ENCODE measurements at regions not wholly inside any gene's neighbourhood (a gene's known extent, or its start where the extent isn't known, plus 50 kb on each side); places are given as distances from the start of the nearest gene placed in this dataset.
A peak's percentile ranks its signal among the peaks of the same experiment; 100 is the strongest.

- Histone ChIP-seq H3K36me3 (ENCODE audit: control insufficient read depth, insufficient read depth, low read length) (no peaks in the 10 kb centered on the region), H2BK5ac (ENCODE audit: low read length) (no peak overlapping the region), H3K27ac (ENCODE audit: low read depth, low read length) (no peak overlapping the region), H3K4me2 (ENCODE audit: low read length) (no peak overlapping the region), H3K23ac (ENCODE audit: low read length) (no peak overlapping the region), H3K27me3 (ENCODE audit: insufficient read depth, low read length, poor library complexity) (no peaks in the 10 kb centered on the region), H3K4me1 (ENCODE audit: control insufficient read depth, low read depth, low read length) (no peaks in the 10 kb centered on the region), H2AK5ac (ENCODE audit: low read length) (no peak overlapping the region), H3K79me2 (ENCODE audit: control insufficient read depth, insufficient read depth, low read length) (no peaks in the 10 kb centered on the region), H2BK120ac (ENCODE audit: low read depth, low read length) (no peak overlapping the region), H4K5ac (ENCODE audit: low read length) (no peak overlapping the region), H3K9ac (ENCODE audit: low read length) (no peak overlapping the region), H3K56ac (ENCODE audit: low read length) (no peak overlapping the region), H3K79me1 (ENCODE audit: low read length) (no peaks in the 10 kb centered on the region), H3K4me3 (ENCODE audit: low read length) (no peak overlapping the region), H3K4ac (ENCODE audit: low read depth, low read length) (no peak overlapping the region), H3K18ac (ENCODE audit: low read length) (no peak overlapping the region), H4K8ac (ENCODE audit: low read depth, low read length) (no peak overlapping the region), H2BK15ac (replicated peaks; ENCODE audit: low read depth) (no peak overlapping the region)
- no peak for DNase-seq
Measured at GRCh38 chr4:96166806-96167205, 326.9 kb downstream of the PDHA2 start.

GRCh38 chr4:96170198-96170597 lies 330.3 kb downstream of the PDHA2 start:
- WGBS (ENCODE audit: extremely low coverage, insufficient coverage, low lambda C conversion rate): no CpG with 5 or more reads among the region's 14 CpGs
- Histone ChIP-seq H3K27me3 (ENCODE audit: insufficient read depth, low read length, poor library complexity) (no peaks in the 10 kb centered on the region), H3K79me2 (ENCODE audit: control insufficient read depth, insufficient read depth, low read length) (no peaks in the 10 kb centered on the region)

GRCh38 chr4:96173756-96174155 lies 333.9 kb downstream of the PDHA2 start:
- Histone ChIP-seq H3K9ac (ENCODE audit: low read length) (no peak overlapping the region), H3K4me2 (ENCODE audit: low read length) (no peak overlapping the region), H2AK5ac (ENCODE audit: low read length) (no peak overlapping the region), H2BK5ac (ENCODE audit: low read length) (no peak overlapping the region), H4K5ac (ENCODE audit: low read length) (no peak overlapping the region), H3K79me2 (ENCODE audit: control insufficient read depth, insufficient read depth, low read length) (no peaks in the 10 kb centered on the region), H3K27me3 (ENCODE audit: insufficient read depth, low read length, poor library complexity) (no peaks in the 10 kb centered on the region), H3K36me3 (ENCODE audit: control insufficient read depth, insufficient read depth, low read length) (no peaks in the 10 kb centered on the region), H2BK120ac (ENCODE audit: low read depth, low read length) (no peak overlapping the region), H3K27ac (ENCODE audit: low read depth, low read length) (no peak overlapping the region), H3K23ac (ENCODE audit: low read length) (no peak overlapping the region), H3K56ac (ENCODE audit: low read length) (no peak overlapping the region), H2BK15ac (replicated peaks; ENCODE audit: low read depth) (no peak overlapping the region), H4K8ac (ENCODE audit: low read depth, low read length) (no peak overlapping the region), H3K4me1 (ENCODE audit: control insufficient read depth, low read depth, low read length) (no peaks in the 10 kb centered on the region), H3K18ac (ENCODE audit: low read length) (no peak overlapping the region), H3K79me1 (ENCODE audit: low read length) (no peaks in the 10 kb centered on the region), H3K4ac (ENCODE audit: low read depth, low read length) (no peak overlapping the region), H3K4me3 (ENCODE audit: low read length) (no peak overlapping the region)
- no CpG with 5 or more reads among the region's 3 CpGs for whole genome bisulfite sequencing (ENCODE audit: extremely low coverage, insufficient coverage, low lambda C conversion rate)
- no peak for DNase-seq

More at GRCh38 chr4:96170198-96170597, 330.3 kb downstream of the PDHA2 start:
- peak; percentile 19 for DNase-seq
- H3K4me3 ChIP-seq (ENCODE audit: low read length): no peak overlapping the region
- H4K5ac ChIP-seq (ENCODE audit: low read length): no peak overlapping the region
- no peak overlapping the region for H2BK5ac ChIP-seq (ENCODE audit: low read length)
- no peak overlapping the region for H3K23ac ChIP-seq (ENCODE audit: low read length)
- no peaks in the 10 kb centered on the region for H3K79me1 ChIP-seq (ENCODE audit: low read length)
- H2BK120ac ChIP-seq (ENCODE audit: low read depth, low read length): no peak overlapping the region
- H3K56ac ChIP-seq (ENCODE audit: low read length): no peak overlapping the region
- no peak overlapping the region for H3K9ac ChIP-seq (ENCODE audit: low read length)
- H4K8ac ChIP-seq (ENCODE audit: low read depth, low read length): no peak overlapping the region
- no peak overlapping the region for H3K4me2 ChIP-seq (ENCODE audit: low read length)
- H3K27ac ChIP-seq (ENCODE audit: low read depth, low read length): no peak overlapping the region
- no peak overlapping the region for H2AK5ac ChIP-seq (ENCODE audit: low read length)
- no peaks in the 10 kb centered on the region for H3K36me3 ChIP-seq (ENCODE audit: control insufficient read depth, insufficient read depth, low read length)
- no peak overlapping the region for H2BK15ac ChIP-seq (replicated peaks; ENCODE audit: low read depth)
- H3K4me1 ChIP-seq (ENCODE audit: control insufficient read depth, low read depth, low read length): no peaks in the 10 kb centered on the region
- H3K4ac ChIP-seq (ENCODE audit: low read depth, low read length): no peak overlapping the region
- H3K18ac ChIP-seq (ENCODE audit: low read length): no peak overlapping the region

GRCh38 chr4:96175871-96176270 lies 336.0 kb downstream of the PDHA2 start:
- H3K4me1 ChIP-seq (ENCODE audit: control insufficient read depth, low read depth, low read length): no peaks in the 10 kb centered on the region
- H4K8ac ChIP-seq (ENCODE audit: low read depth, low read length): no peak overlapping the region
- no peak overlapping the region for H2BK15ac ChIP-seq (replicated peaks; ENCODE audit: low read depth)
- no peak overlapping the region for H3K4me2 ChIP-seq (ENCODE audit: low read length)
- H3K4ac ChIP-seq (ENCODE audit: low read depth, low read length): no peak overlapping the region
- H3K4me3 ChIP-seq (ENCODE audit: low read length): no peak overlapping the region
- no CpG with 5 or more reads among the region's 4 CpGs for WGBS (ENCODE audit: extremely low coverage, insufficient coverage, low lambda C conversion rate)
- no peaks in the 10 kb centered on the region for H3K79me2 ChIP-seq (ENCODE audit: control insufficient read depth, insufficient read depth, low read length)
- no peak overlapping the region for H2AK5ac ChIP-seq (ENCODE audit: low read length)
- no peak overlapping the region for H3K18ac ChIP-seq (ENCODE audit: low read length)
- H3K36me3 ChIP-seq (ENCODE audit: control insufficient read depth, insufficient read depth, low read length): no peaks in the 10 kb centered on the region
- H3K9ac ChIP-seq (ENCODE audit: low read length): no peak overlapping the region
- no peak overlapping the region for H3K27ac ChIP-seq (ENCODE audit: low read depth, low read length)
- no peak overlapping the region for H2BK5ac ChIP-seq (ENCODE audit: low read length)
- H3K23ac ChIP-seq (ENCODE audit: low read length): no peak overlapping the region
- H2BK120ac ChIP-seq (ENCODE audit: low read depth, low read length): no peak overlapping the region
- DNase-seq: no peak
- no peaks in the 10 kb centered on the region for H3K27me3 ChIP-seq (ENCODE audit: insufficient read depth, low read length, poor library complexity)
- H3K79me1 ChIP-seq (ENCODE audit: low read length): no peaks in the 10 kb centered on the region
- H3K56ac ChIP-seq (ENCODE audit: low read length): no peak overlapping the region
- no peak overlapping the region for H4K5ac ChIP-seq (ENCODE audit: low read length)

GRCh38 chr4:96183611-96184010 lies 343.7 kb downstream of the PDHA2 start:
- H3K4me3 ChIP-seq (ENCODE audit: low read length): no peak overlapping the region
- H3K79me2 ChIP-seq (ENCODE audit: control insufficient read depth, insufficient read depth, low read length): no peaks in the 10 kb centered on the region
- no peaks in the 10 kb centered on the region for H3K4me1 ChIP-seq (ENCODE audit: control insufficient read depth, low read depth, low read length)
- H4K8ac ChIP-seq (ENCODE audit: low read depth, low read length): no peak overlapping the region
- H3K36me3 ChIP-seq (ENCODE audit: control insufficient read depth, insufficient read depth, low read length): no peaks in the 10 kb centered on the region
- no CpG with 5 or more reads among the region's 3 CpGs for WGBS (ENCODE audit: extremely low coverage, insufficient coverage, low lambda C conversion rate)
- no peak overlapping the region for H3K18ac ChIP-seq (ENCODE audit: low read length)
- H3K4ac ChIP-seq (ENCODE audit: low read depth, low read length): no peak overlapping the region
- DNase-seq: no peak
- no peak overlapping the region for H3K27ac ChIP-seq (ENCODE audit: low read depth, low read length)
- H3K79me1 ChIP-seq (ENCODE audit: low read length): no peaks in the 10 kb centered on the region
- H4K5ac ChIP-seq (ENCODE audit: low read length): no peak overlapping the region
- no peak overlapping the region for H2BK5ac ChIP-seq (ENCODE audit: low read length)
- no peak overlapping the region for H3K23ac ChIP-seq (ENCODE audit: low read length)
- H3K9ac ChIP-seq (ENCODE audit: low read length): no peak overlapping the region
- H2BK120ac ChIP-seq (ENCODE audit: low read depth, low read length): no peak overlapping the region
- no peak overlapping the region for H3K56ac ChIP-seq (ENCODE audit: low read length)
- no peak overlapping the region for H2BK15ac ChIP-seq (replicated peaks; ENCODE audit: low read depth)
- H3K4me2 ChIP-seq (ENCODE audit: low read length): no peak overlapping the region
- H3K27me3 ChIP-seq (ENCODE audit: insufficient read depth, low read length, poor library complexity): no peaks in the 10 kb centered on the region
- H2AK5ac ChIP-seq (ENCODE audit: low read length): no peak overlapping the region

- no peak overlapping the region for H4K8ac ChIP-seq (ENCODE audit: low read depth, low read length)
- no peak overlapping the region for H3K4ac ChIP-seq (ENCODE audit: low read depth, low read length)
- no peak overlapping the region for H3K9ac ChIP-seq (ENCODE audit: low read length)
- no peaks in the 10 kb centered on the region for H3K36me3 ChIP-seq (ENCODE audit: control insufficient read depth, insufficient read depth, low read length)
- H3K27ac ChIP-seq (ENCODE audit: low read depth, low read length): no peak overlapping the region
- no peak overlapping the region for H3K4me2 ChIP-seq (ENCODE audit: low read length)
- no peak overlapping the region for H2AK5ac ChIP-seq (ENCODE audit: low read length)
- H3K79me1 ChIP-seq (ENCODE audit: low read length): no peaks in the 10 kb centered on the region
- no peak overlapping the region for H3K4me3 ChIP-seq (ENCODE audit: low read length)
- H2BK120ac ChIP-seq (ENCODE audit: low read depth, low read length): no peak overlapping the region
- H3K18ac ChIP-seq (ENCODE audit: low read length): no peak overlapping the region
- no peaks in the 10 kb centered on the region for H3K4me1 ChIP-seq (ENCODE audit: control insufficient read depth, low read depth, low read length)
- H2BK15ac ChIP-seq (replicated peaks; ENCODE audit: low read depth): no peak overlapping the region
- H3K56ac ChIP-seq (ENCODE audit: low read length): no peak overlapping the region
- no peak overlapping the region for H2BK5ac ChIP-seq (ENCODE audit: low read length)
- no peaks in the 10 kb centered on the region for H3K79me2 ChIP-seq (ENCODE audit: control insufficient read depth, insufficient read depth, low read length)
- H3K23ac ChIP-seq (ENCODE audit: low read length): no peak overlapping the region
- H4K5ac ChIP-seq (ENCODE audit: low read length): no peak overlapping the region
- peak; percentile 28 for DNase-seq
- no CpG with 5 or more reads among the region's 2 CpGs for WGBS (ENCODE audit: extremely low coverage, insufficient coverage, low lambda C conversion rate)
- no peaks in the 10 kb centered on the region for H3K27me3 ChIP-seq (ENCODE audit: insufficient read depth, low read length, poor library complexity)
Measured at GRCh38 chr4:96186593-96186992, 346.7 kb downstream of the PDHA2 start.
